ENCODE measurements at regions not wholly inside any gene's neighbourhood (a gene's known extent, or its start where the extent isn't known, plus 50 kb on each side); places are given as distances from the start of the nearest gene placed in this dataset.
"Not testable (repeated sequence)": the region's sequence is repeated elsewhere in the genome, so short reads cannot be mapped to it uniquely, and the experiment has no call there.

GRCh38 chr6:88413459-88413858 is 247.3 kb upstream of the CNR1 start:
- H3K4me3 ChIP-seq (ENCODE audit: low read length), result no peak overlapping the region
- DNase-seq (ENCODE audit: low read depth), result no peak
- TF ChIP-seq CTCF (conservative IDR thresholded peaks at IDR 0.05; ENCODE audit: low read length), result no peak

GRCh38 chr6:88408355-88408754 is 242.2 kb upstream of the CNR1 start:
- not testable (repeated sequence) for H3K4me3 ChIP-seq (ENCODE audit: low read length); DNase-seq (ENCODE audit: low read depth)

GRCh38 chr6:88406674-88407073 is 240.5 kb upstream of the CNR1 start:
- H3K4me3 ChIP-seq (ENCODE audit: low read length); DNase-seq (ENCODE audit: low read depth): not testable (repeated sequence)

- DNase-seq (ENCODE audit: low read depth), result no peak
- TF ChIP-seq CTCF (conservative IDR thresholded peaks at IDR 0.05; ENCODE audit: low read length), result no peak
- H3K4me3 ChIP-seq (ENCODE audit: low read length), result no peak overlapping the region
These were observed 237.3 kb upstream of the CNR1 start for GRCh38 chr6:88403486-88403885.

- no peak overlapping the region for H3K4me3 ChIP-seq (ENCODE audit: low read length)
- no peak for TF ChIP-seq CTCF (conservative IDR thresholded peaks at IDR 0.05; ENCODE audit: low read length)
- no peak for DNase-seq (ENCODE audit: low read depth)
These were observed 236.8 kb upstream of the CNR1 start for GRCh38 chr6:88402909-88403308.

GRCh38 chr6:88390998-88391397 is 224.9 kb upstream of the CNR1 start:
- H3K4me3 ChIP-seq (ENCODE audit: low read length); DNase-seq (ENCODE audit: low read depth): not testable (repeated sequence)

- H3K4me3 ChIP-seq (ENCODE audit: low read length), result no peak overlapping the region
- DNase-seq (ENCODE audit: low read depth), result no peak
- TF ChIP-seq CTCF (conservative IDR thresholded peaks at IDR 0.05; ENCODE audit: low read length), result no peak
These were observed 222.4 kb upstream of the CNR1 start for GRCh38 chr6:88388589-88388988.

GRCh38 chr6:88386167-88386566 is 220.0 kb upstream of the CNR1 start:
- TF ChIP-seq CTCF (conservative IDR thresholded peaks at IDR 0.05; ENCODE audit: low read length), result no peak
- DNase-seq (ENCODE audit: low read depth), result no peak
- H3K4me3 ChIP-seq (ENCODE audit: low read length), result no peak overlapping the region

GRCh38 chr6:88383183-88383582 is 217.0 kb upstream of the CNR1 start:
- H3K4me3 ChIP-seq (ENCODE audit: low read length), result no peak overlapping the region
- DNase-seq (ENCODE audit: low read depth), result no peak
- no peak for TF ChIP-seq CTCF (conservative IDR thresholded peaks at IDR 0.05; ENCODE audit: low read length)

Measured in AG10803 (cell line).